ENCODE measurements at regions not wholly inside any gene's neighbourhood (a gene's known extent, or its start where the extent isn't known, plus 50 kb on each side); places are given as distances from the start of the nearest gene placed in this dataset.

GRCh38 chr7:26549281-26549944, 257.8 kb downstream of the SNX10 start:
- Mint-ChIP-seq H3K4me1 (ENCODE audit: unreplicated experiment) (peaks cover 14% of the 10 kb centered on the region), H3K27ac (ENCODE audit: unreplicated experiment) (no peak overlapping the region), H3K4me3 (ENCODE audit: unreplicated experiment) (no peak overlapping the region), H3K36me3 (ENCODE audit: low read depth, unreplicated experiment) (no peaks in the 10 kb centered on the region), H3K9me3 (ENCODE audit: unreplicated experiment) (no peaks in the 10 kb centered on the region), H3K27me3 (ENCODE audit: unreplicated experiment) (no peaks in the 10 kb centered on the region)
- no peak for DNase-seq (ENCODE audit: low spot score)
- TF ChIP-seq, protein P1, sequence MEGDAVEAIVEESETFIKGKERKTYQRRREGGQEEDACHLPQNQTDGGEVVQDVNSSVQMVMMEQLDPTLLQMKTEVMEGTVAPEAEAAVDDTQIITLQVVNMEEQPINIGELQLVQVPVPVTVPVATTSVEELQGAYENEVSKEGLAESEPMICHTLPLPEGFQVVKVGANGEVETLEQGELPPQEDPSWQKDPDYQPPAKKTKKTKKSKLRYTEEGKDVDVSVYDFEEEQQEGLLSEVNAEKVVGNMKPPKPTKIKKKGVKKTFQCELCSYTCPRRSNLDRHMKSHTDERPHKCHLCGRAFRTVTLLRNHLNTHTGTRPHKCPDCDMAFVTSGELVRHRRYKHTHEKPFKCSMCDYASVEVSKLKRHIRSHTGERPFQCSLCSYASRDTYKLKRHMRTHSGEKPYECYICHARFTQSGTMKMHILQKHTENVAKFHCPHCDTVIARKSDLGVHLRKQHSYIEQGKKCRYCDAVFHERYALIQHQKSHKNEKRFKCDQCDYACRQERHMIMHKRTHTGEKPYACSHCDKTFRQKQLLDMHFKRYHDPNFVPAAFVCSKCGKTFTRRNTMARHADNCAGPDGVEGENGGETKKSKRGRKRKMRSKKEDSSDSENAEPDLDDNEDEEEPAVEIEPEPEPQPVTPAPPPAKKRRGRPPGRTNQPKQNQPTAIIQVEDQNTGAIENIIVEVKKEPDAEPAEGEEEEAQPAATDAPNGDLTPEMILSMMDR (IDR thresholded peaks at IDR 0.05; ENCODE audit: unreplicated experiment), result no peak

GRCh38 chr7:26550492-26550891, 258.8 kb downstream of the SNX10 start:
- TF ChIP-seq, protein P1 (IDR thresholded peaks at IDR 0.05; ENCODE audit: unreplicated experiment), result no peak
- Mint-ChIP-seq H3K4me1 (ENCODE audit: unreplicated experiment) (peaks cover 6% of the 10 kb centered on the region), H3K9me3 (ENCODE audit: unreplicated experiment) (no peaks in the 10 kb centered on the region), H3K27me3 (ENCODE audit: unreplicated experiment) (no peaks in the 10 kb centered on the region), H3K4me3 (ENCODE audit: unreplicated experiment) (no peak overlapping the region), H3K36me3 (ENCODE audit: low read depth, unreplicated experiment) (no peaks in the 10 kb centered on the region), H3K27ac (ENCODE audit: unreplicated experiment) (no peak overlapping the region)
- DNase-seq (ENCODE audit: low spot score), result no peak

DNA sequence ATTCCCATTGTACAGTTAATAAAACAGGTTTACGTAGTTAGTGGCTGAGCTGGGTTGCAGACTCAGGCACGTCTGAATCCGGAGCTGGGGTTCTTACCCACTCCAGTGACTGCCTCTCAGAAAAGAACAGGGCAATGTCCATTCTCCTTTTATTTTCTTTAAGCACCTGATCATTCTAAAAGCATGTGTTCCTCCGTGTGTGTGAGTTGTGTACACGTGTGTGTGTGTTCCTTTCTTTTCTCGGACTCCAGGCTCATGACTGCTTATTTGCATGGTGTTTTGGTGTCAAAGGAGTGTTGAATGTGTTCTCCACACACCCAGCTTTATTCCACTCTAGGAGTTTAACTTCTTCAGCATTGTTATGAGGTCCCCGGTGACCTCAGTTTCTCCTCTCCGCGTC, 260.1 kb downstream of the SNX10 start:
- Mint-ChIP-seq H3K4me3 (ENCODE audit: unreplicated experiment) (no peak overlapping the region), H3K36me3 (ENCODE audit: low read depth, unreplicated experiment) (no peaks in the 10 kb centered on the region), H3K27ac (ENCODE audit: unreplicated experiment) (no peak overlapping the region), H3K4me1 (ENCODE audit: unreplicated experiment) (no peaks in the 10 kb centered on the region), H3K27me3 (ENCODE audit: unreplicated experiment) (no peaks in the 10 kb centered on the region), H3K9me3 (ENCODE audit: unreplicated experiment) (no peaks in the 10 kb centered on the region)
- TF ChIP-seq, protein P1 (IDR thresholded peaks at IDR 0.05; ENCODE audit: unreplicated experiment), result no peak
- DNase-seq (ENCODE audit: low spot score), result no peak

GRCh38 chr7:26553128-26553527, 261.5 kb downstream of the SNX10 start:
- Mint-ChIP-seq H3K27me3 (ENCODE audit: unreplicated experiment) (no peaks in the 10 kb centered on the region), H3K36me3 (ENCODE audit: low read depth, unreplicated experiment) (no peaks in the 10 kb centered on the region), H3K4me3 (ENCODE audit: unreplicated experiment) (no peak overlapping the region), H3K4me1 (ENCODE audit: unreplicated experiment) (no peaks in the 10 kb centered on the region), H3K9me3 (ENCODE audit: unreplicated experiment) (peaks cover 3% of the 10 kb centered on the region), H3K27ac (ENCODE audit: unreplicated experiment) (no peak overlapping the region)
- DNase-seq (ENCODE audit: low spot score), result no peak
- TF ChIP-seq, protein P1 (IDR thresholded peaks at IDR 0.05; ENCODE audit: unreplicated experiment), result no peak

GRCh38 chr7:26553582-26553981, 261.9 kb downstream of the SNX10 start:
- Mint-ChIP-seq H3K27me3 (ENCODE audit: unreplicated experiment) (no peaks in the 10 kb centered on the region), H3K4me1 (ENCODE audit: unreplicated experiment) (no peaks in the 10 kb centered on the region), H3K9me3 (ENCODE audit: unreplicated experiment) (peaks cover 3% of the 10 kb centered on the region), H3K27ac (ENCODE audit: unreplicated experiment) (no peak overlapping the region), H3K4me3 (ENCODE audit: unreplicated experiment) (no peak overlapping the region), H3K36me3 (ENCODE audit: low read depth, unreplicated experiment) (no peaks in the 10 kb centered on the region)
- TF ChIP-seq, protein P1 (IDR thresholded peaks at IDR 0.05; ENCODE audit: unreplicated experiment), result no peak
- no peak for DNase-seq (ENCODE audit: low spot score)

Measured in endothelial cell (in vitro differentiated cells).